Right lobe of liver (tissue), 6 donors: ENCODE measurements at regions not wholly inside any gene's neighbourhood (a gene's known extent, or its start where the extent isn't known, plus 50 kb on each side); places are given as distances from the start of the nearest gene placed in this dataset.
"Not testable (repeated sequence)": the region's sequence is repeated elsewhere in the genome, so short reads cannot be mapped to it uniquely, and the experiment has no call there.

ENCODE experiments used
- ATAC-seq, 4 donors: fragments of 200-7000 bp; cut with Tn5 transposase; one replicate each; pipeline ENCODE4 v1.9.1; 2020; ENCODE audit warnings: mild to moderate bottlenecking in 4 of 4, moderate library complexity in 4 of 4
- DNase-seq, 3 donors: peaks; one replicate each; pipeline ENCODE4 v3.0.0-alpha.2; 2020
- H3K27ac ChIP-seq, 3 donors: fragments of 200-600 bp; one replicate each; pipeline ENCODE4 v1.8.0; 2022
- H3K27me3 ChIP-seq, 2 donors: fragments of 200-600 bp; one replicate each; pipeline ENCODE4 v1.8.0; 2022
- H3K36me3 ChIP-seq, 4 donors: fragments of 200-600 bp; sonication (generic) in 1 of 4; one replicate each; pipeline versions ENCODE4 v1.5.1 to v1.8.0; 2017 to 2022; ENCODE audit warnings: control low read depth in 1 of 4
- H3K4me1 ChIP-seq, 4 donors: fragments of 200-600 bp; sonication (generic) in 1 of 4; one replicate each; pipeline versions ENCODE4 v1.5.1 to v1.8.0; 2017 to 2022; ENCODE audit warnings: control low read depth in 1 of 4
- H3K4me3 ChIP-seq, 3 donors: fragments of 200-600 bp; one replicate each; pipeline ENCODE4 v1.8.0; 2022
- H3K9me3 ChIP-seq, 4 donors: fragments of 200-600 bp; sonication (generic) in 1 of 4; one replicate each; pipeline versions ENCODE4 v1.5.1 to v1.8.0; 2017 to 2022; ENCODE audit warnings: control low read depth in 1 of 4
- CTCF ChIP-seq, 4 donors: fragments of 200-600 bp in 3 of 4; fragments of 450-650 bp in 1 of 4; IDR thresholded peaks; one replicate each; pipeline versions ENCODE4 v1.5.1 to v1.8.0; 2016 to 2022; ENCODE audit warnings: antibody characterized with exemption in 4 of 4, mild to moderate bottlenecking in 2 of 4
- POLR2A ChIP-seq: fragments of 450-650 bp; IDR thresholded peaks from one replicate; pipeline ENCODE4 v1.6.1; 2017; ENCODE audit warnings: antibody characterized with exemption, mild to moderate bottlenecking
- WGBS: methylation state at CpG from one replicate; pipeline ENCODE4 v1.1.6; 2018; ENCODE audit warnings: low coverage, low lambda C conversion rate; ENCODE audit not compliant: insufficient coverage; ENCODE audit errors: missing lambda C conversion rate; 5-methylcytosine and 5-hydroxymethylcytosine counted together
- intact Hi-C, 2 donors: fragments of 100-400 bp; cut with DNase I; formaldehyde crosslinking; loops; one replicate each; pipeline versions ENCODE4 v1.11.2 to v1.14.1; 2022
- donor health status: DM: no; HTN: yes; CAD: no.
- donor health status: DM: no; HTN: no; CAD: no.
- donor health status: DM: no; HTN: no; CAD: no.
- donor health status: DM: no; HTN: yes; CAD: no.
- donor health status: DM: no; HTN: yes; CAD: no.

GRCh38 chr13:33571618-33572017, 246.3 kb upstream of the RFC3 start:
- 100% methylated on average over 1 of the region's 1 CpG for WGBS

GRCh38 chr13:33572322-33572721, 245.6 kb upstream of the RFC3 start:
- H3K27me3 ChIP-seq, H3K36me3 ChIP-seq, intact Hi-C loops, DNase-seq, ATAC-seq, H3K27ac ChIP-seq, H3K4me1 ChIP-seq, H3K9me3 ChIP-seq, H3K4me3 ChIP-seq: not testable (repeated sequence)
- 61% methylated on average over 2 of the region's 2 CpGs for WGBS

More at GRCh38 chr13:33571618-33572017, 246.3 kb upstream of the RFC3 start:
- Histone ChIP-seq H3K4me3 (no peak overlapping the region), H3K27me3 (no peaks in the 10 kb centered on the region), H3K4me1 (no peaks in the 10 kb centered on the region), H3K9me3 (no peaks in the 10 kb centered on the region), H3K36me3 (no peaks in the 10 kb centered on the region), H3K27ac (no peak overlapping the region)
- intact Hi-C loops, result no loop called here
- TF ChIP-seq POLR2A (no peak), CTCF (IDR thresholded peaks at IDR 0.05) (no peak)
- ATAC-seq (no peak), DNase-seq (no peak)

- no peak for ATAC-seq
- H3K36me3 ChIP-seq, result no peaks in the 10 kb centered on the region
- TF ChIP-seq CTCF (IDR thresholded peaks at IDR 0.05), result no peak
- no peak for TF ChIP-seq POLR2A
- DNase-seq, result no peak
- 75% methylated on average over 1 of the region's 1 CpG for WGBS
- no peaks in the 10 kb centered on the region for H3K9me3 ChIP-seq
- no peaks in the 10 kb centered on the region for H3K27me3 ChIP-seq
- no peaks in the 10 kb centered on the region for H3K4me1 ChIP-seq
- no peak overlapping the region for H3K27ac ChIP-seq
- intact Hi-C loops, result no loop called here
- H3K4me3 ChIP-seq, result no peak overlapping the region
These were observed 242.6 kb upstream of the RFC3 start for GRCh38 chr13:33575378-33575777.

DNA sequence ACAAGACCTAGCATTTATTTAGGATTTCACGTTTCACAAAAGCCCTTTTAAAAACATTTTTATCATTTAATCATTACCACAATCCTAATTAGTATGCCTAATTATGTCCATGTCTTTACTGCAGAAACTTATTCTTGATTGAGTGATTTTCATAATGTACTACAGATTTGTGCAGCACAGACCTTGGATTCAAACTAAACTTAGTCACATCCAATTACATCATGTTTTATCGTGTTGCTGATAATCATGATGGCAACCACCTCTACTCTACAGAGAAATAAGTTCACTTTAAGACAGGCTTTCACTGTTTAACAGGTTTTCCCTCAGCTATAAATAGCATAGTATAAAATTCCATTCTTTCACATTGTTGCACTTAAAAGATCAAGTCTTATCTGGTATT, 240.9 kb upstream of the RFC3 start:
- no peak for ATAC-seq
- no peak overlapping the region for H3K4me3 ChIP-seq
- H3K27ac ChIP-seq, result no peak overlapping the region
- intact Hi-C loops, result no loop called here
- no peak for TF ChIP-seq POLR2A
- TF ChIP-seq CTCF (IDR thresholded peaks at IDR 0.05), result no peak
- H3K27me3 ChIP-seq, result no peaks in the 10 kb centered on the region
- no peak for DNase-seq
- WGBS, result 39% methylated on average over 2 of the region's 2 CpGs
- H3K36me3 ChIP-seq, result no peaks in the 10 kb centered on the region
- no peaks in the 10 kb centered on the region for H3K4me1 ChIP-seq
- H3K9me3 ChIP-seq, result no peaks in the 10 kb centered on the region

DNA sequence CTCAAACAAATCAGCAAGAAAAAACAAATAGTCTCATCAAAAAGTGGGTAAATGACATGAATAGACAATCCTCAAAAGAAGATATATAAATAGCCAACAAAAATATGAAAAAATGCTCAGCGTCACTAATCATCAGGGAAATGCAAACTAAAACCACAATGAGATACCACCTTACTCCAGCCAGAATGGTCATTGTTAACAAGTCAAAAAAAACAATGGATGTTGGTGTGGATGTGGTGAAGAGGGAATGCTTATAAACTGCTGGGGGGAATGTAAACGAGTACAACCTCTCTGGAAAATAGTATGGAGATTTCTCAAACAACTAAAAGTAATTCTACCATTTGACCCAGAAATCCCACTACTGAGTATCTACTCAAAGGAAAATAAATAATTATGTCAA, 239.2 kb upstream of the RFC3 start:
- H3K27ac ChIP-seq, result no peak overlapping the region
- ATAC-seq (no peak), DNase-seq (no peak)
- no peaks in the 10 kb centered on the region for H3K27me3 ChIP-seq
- no peaks in the 10 kb centered on the region for H3K4me1 ChIP-seq
- 90% methylated on average over 2 of the region's 2 CpGs for WGBS
- no peak for TF ChIP-seq CTCF (IDR thresholded peaks at IDR 0.05)
- TF ChIP-seq POLR2A, result no peak
- H3K9me3 ChIP-seq, result no peaks in the 10 kb centered on the region
- no peaks in the 10 kb centered on the region for H3K36me3 ChIP-seq
- intact Hi-C loops, result no loop called here
- H3K4me3 ChIP-seq, result no peak overlapping the region
